ENCODE measurements at regions not wholly inside any gene's neighbourhood (a gene's known extent, or its start where the extent isn't known, plus 50 kb on each side); places are given as distances from the start of the nearest gene placed in this dataset.

DNA sequence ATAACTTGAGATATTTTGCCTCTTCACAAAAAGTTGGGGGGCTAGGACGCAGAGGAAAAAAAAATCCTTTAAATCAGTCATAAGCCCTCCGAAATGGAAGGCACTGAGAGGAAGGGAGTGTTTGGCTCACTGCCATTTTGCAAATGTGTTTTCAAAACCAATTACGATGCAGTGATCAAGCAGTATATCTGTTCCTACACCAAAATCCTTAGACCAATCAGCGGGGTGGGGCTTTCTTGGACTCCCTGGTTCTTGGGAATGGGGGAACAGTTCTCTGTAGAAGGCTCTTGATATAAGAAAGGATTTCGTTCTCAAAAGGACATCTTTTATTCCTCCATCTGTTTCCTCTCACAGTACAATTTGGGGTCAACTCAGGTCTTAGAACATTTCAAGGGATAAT lies 478.6 kb upstream of the JARID2 start:
- no peak for TF ChIP-seq POLR2AphosphoS5 (IDR thresholded peaks at IDR 0.05)
- TF ChIP-seq POLR2A (IDR thresholded peaks at IDR 0.05), result no peak
- TF ChIP-seq EP300 (IDR thresholded peaks at IDR 0.05; ENCODE audit: low read depth), result no peak
- TF ChIP-seq, protein P1, sequence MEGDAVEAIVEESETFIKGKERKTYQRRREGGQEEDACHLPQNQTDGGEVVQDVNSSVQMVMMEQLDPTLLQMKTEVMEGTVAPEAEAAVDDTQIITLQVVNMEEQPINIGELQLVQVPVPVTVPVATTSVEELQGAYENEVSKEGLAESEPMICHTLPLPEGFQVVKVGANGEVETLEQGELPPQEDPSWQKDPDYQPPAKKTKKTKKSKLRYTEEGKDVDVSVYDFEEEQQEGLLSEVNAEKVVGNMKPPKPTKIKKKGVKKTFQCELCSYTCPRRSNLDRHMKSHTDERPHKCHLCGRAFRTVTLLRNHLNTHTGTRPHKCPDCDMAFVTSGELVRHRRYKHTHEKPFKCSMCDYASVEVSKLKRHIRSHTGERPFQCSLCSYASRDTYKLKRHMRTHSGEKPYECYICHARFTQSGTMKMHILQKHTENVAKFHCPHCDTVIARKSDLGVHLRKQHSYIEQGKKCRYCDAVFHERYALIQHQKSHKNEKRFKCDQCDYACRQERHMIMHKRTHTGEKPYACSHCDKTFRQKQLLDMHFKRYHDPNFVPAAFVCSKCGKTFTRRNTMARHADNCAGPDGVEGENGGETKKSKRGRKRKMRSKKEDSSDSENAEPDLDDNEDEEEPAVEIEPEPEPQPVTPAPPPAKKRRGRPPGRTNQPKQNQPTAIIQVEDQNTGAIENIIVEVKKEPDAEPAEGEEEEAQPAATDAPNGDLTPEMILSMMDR (IDR thresholded peaks at IDR 0.05), result no peak
- H3K27ac ChIP-seq, result no peak overlapping the region
- H3K4me1 ChIP-seq, result peaks cover 0 to 13% (median 3%) of the 10 kb centered on the region in 4 donors
- no peak overlapping the region for H3K4me3 ChIP-seq
- H3K36me3 ChIP-seq, result no peaks in the 10 kb centered on the region
- H3K9me3 ChIP-seq, result no peaks in the 10 kb centered on the region
- in situ Hi-C loops (cut with MboI; ENCODE audit: low pct_ligation_motif_present in 1 of 4, low pct_unique_long_range_greater_than_20kb in 1 of 4, low sequenced_read_pairs in 3 of 4), result no loop called here
- intact Hi-C loops (cut with DNase I; ENCODE audit: low total_unique reads), result no loop called here
- 59 to 63% methylated on average over 5 of the region's 5 CpGs for WGBS, 2 donors (ENCODE audit: low coverage in 1 of 2)
- H3K27me3 ChIP-seq, result no peaks in the 10 kb centered on the region
- DNase-seq, result no peak

DNA sequence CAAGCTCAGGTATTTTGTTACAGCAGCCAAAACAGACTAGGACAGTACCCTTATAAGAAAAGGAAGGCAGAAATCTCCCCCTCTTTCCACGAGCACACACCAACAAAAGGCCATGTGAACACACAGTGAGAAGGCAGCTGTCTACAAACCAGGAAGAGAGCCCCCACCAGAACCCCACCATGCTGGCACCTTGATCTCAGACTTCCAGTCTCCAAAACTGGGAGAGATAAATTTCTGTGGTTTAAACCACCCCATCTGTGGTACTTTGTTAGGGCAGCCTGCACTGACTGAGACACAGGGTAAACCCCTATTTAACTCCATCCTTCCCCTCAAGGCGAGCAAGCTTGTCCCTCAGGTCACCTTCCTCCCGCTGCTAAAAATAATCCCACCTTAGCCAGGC lies 475.8 kb upstream of the JARID2 start:
- intact Hi-C loops (cut with DNase I; ENCODE audit: low total_unique reads), result no loop called here
- H3K27me3 ChIP-seq, result no peaks in the 10 kb centered on the region
- TF ChIP-seq POLR2A (IDR thresholded peaks at IDR 0.05) (no peak), POLR2AphosphoS5 (IDR thresholded peaks at IDR 0.05) (no peak), EP300 (IDR thresholded peaks at IDR 0.05; ENCODE audit: low read depth) (no peak)
- TF ChIP-seq, protein P1 (IDR thresholded peaks at IDR 0.05), result no peak
- H3K9me3 ChIP-seq, result no peaks in the 10 kb centered on the region
- no peaks in the 10 kb centered on the region for H3K36me3 ChIP-seq
- H3K4me3 ChIP-seq, result no peak overlapping the region
- WGBS, 2 donors (ENCODE audit: low coverage in 1 of 2), result 93% methylated on average over 3 of the region's 3 CpGs; no CpG with 5 or more reads in 1 of the 2 donors
- no peak for DNase-seq
- H3K27ac ChIP-seq, result no peak overlapping the region
- H3K4me1 ChIP-seq, result no peaks in the 10 kb centered on the region
- in situ Hi-C loops (cut with MboI; ENCODE audit: low pct_ligation_motif_present in 1 of 4, low pct_unique_long_range_greater_than_20kb in 1 of 4, low sequenced_read_pairs in 3 of 4), result no loop called here

DNA sequence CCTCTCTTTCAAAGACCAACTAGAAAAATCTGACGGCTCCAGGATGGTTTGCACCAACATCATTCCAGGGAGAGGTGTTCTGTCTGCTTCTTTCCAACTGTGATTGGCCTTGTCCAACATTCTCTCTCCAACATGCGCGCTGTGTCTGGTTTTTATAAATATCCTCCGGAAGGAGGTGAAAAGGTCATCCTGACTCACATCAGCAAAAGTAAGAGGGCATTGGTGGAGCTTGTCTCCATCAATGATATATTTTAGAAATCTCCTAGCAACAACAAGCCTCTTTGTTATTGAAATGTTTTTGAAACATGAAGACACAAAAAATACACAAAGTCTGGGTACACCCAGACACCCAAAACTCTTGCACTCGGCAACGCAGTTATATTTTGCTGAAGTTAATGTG lies 475.3 kb upstream of the JARID2 start:
- intact Hi-C loops (cut with DNase I; ENCODE audit: low total_unique reads), result no loop called here
- no peak for DNase-seq
- no peak overlapping the region for H3K4me3 ChIP-seq
- H3K27me3 ChIP-seq, result no peaks in the 10 kb centered on the region
- in situ Hi-C loops (cut with MboI; ENCODE audit: low pct_ligation_motif_present in 1 of 4, low pct_unique_long_range_greater_than_20kb in 1 of 4, low sequenced_read_pairs in 3 of 4), result no loop called here
- TF ChIP-seq, protein P1 (IDR thresholded peaks at IDR 0.05), result no peak
- TF ChIP-seq EP300 (IDR thresholded peaks at IDR 0.05; ENCODE audit: low read depth) (no peak), POLR2AphosphoS5 (IDR thresholded peaks at IDR 0.05) (no peak), POLR2A (IDR thresholded peaks at IDR 0.05) (no peak)
- no peaks in the 10 kb centered on the region for H3K4me1 ChIP-seq
- no peaks in the 10 kb centered on the region for H3K36me3 ChIP-seq
- H3K27ac ChIP-seq, result no peak overlapping the region
- WGBS, 2 donors (ENCODE audit: low coverage in 1 of 2), result 70 to 88% methylated on average over 3 to 6 of the region's 6 CpGs
- no peaks in the 10 kb centered on the region for H3K9me3 ChIP-seq

GRCh38 chr6:14771016-14771415 lies 474.9 kb upstream of the JARID2 start:
- intact Hi-C loops (cut with DNase I; ENCODE audit: low total_unique reads) (no loop called here), in situ Hi-C loops (cut with MboI; ENCODE audit: low pct_ligation_motif_present in 1 of 4, low pct_unique_long_range_greater_than_20kb in 1 of 4, low sequenced_read_pairs in 3 of 4) (no loop called here)
- no peaks in the 10 kb centered on the region for H3K36me3 ChIP-seq
- H3K9me3 ChIP-seq, result no peaks in the 10 kb centered on the region
- DNase-seq, result no peak
- no peak for TF ChIP-seq POLR2A (IDR thresholded peaks at IDR 0.05)
- no peak for TF ChIP-seq EP300 (IDR thresholded peaks at IDR 0.05; ENCODE audit: low read depth)
- TF ChIP-seq, protein P1 (IDR thresholded peaks at IDR 0.05), result no peak
- TF ChIP-seq POLR2AphosphoS5 (IDR thresholded peaks at IDR 0.05), result no peak
- H3K27ac ChIP-seq, result no peak overlapping the region
- 73 to 84% methylated on average over 3 of the region's 3 CpGs for WGBS, 2 donors (ENCODE audit: low coverage in 1 of 2)
- H3K27me3 ChIP-seq, result no peaks in the 10 kb centered on the region
- H3K4me1 ChIP-seq, result no peaks in the 10 kb centered on the region
- H3K4me3 ChIP-seq, result no peak overlapping the region
